Inferior parietal cortex (tissue), 1 donor: ENCODE measurements at regions not wholly inside any gene's neighbourhood (a gene's known extent, or its start where the extent isn't known, plus 50 kb on each side); places are given as distances from the start of the nearest gene placed in this dataset.
"Not testable (repeated sequence)": the region's sequence is repeated elsewhere in the genome, so short reads cannot be mapped to it uniquely, and the experiment has no call there.

Experiments
- DNase-seq: peaks from one replicate; pipeline ENCODE4 v3.0.0-alpha.2; 2016; ENCODE audit errors: extremely low spot score

- DNase-seq = not testable (repeated sequence)
Measured at GRCh38 chrX:138282598-138283150, 428.8 kb downstream of the FGF13 start.

GRCh38 chrX:138287205-138287877 is 424.2 kb downstream of the FGF13 start:
- no peak for DNase-seq

- no peak for DNase-seq
Measured at GRCh38 chrX:138294951-138295350, 416.6 kb downstream of the FGF13 start.

GRCh38 chrX:138298268-138298667 is 413.2 kb downstream of the FGF13 start:
- DNase-seq = no peak

- DNase-seq = no peak
Measured at GRCh38 chrX:138345801-138346200, 365.7 kb downstream of the FGF13 start.

- no peak for DNase-seq
Measured at GRCh38 chrX:138349351-138349750, 362.2 kb downstream of the FGF13 start.

GRCh38 chrX:138378876-138379275 is 332.6 kb downstream of the FGF13 start:
- no peak for DNase-seq

- no peak for DNase-seq
Measured at GRCh38 chrX:138408101-138408500, 303.4 kb downstream of the FGF13 start.

- DNase-seq = no peak
Measured at GRCh38 chrX:138411048-138411447, 300.5 kb downstream of the FGF13 start.
